ENCODE measurements at regions not wholly inside any gene's neighbourhood (a gene's known extent, or its start where the extent isn't known, plus 50 kb on each side); places are given as distances from the start of the nearest gene placed in this dataset.

DNA sequence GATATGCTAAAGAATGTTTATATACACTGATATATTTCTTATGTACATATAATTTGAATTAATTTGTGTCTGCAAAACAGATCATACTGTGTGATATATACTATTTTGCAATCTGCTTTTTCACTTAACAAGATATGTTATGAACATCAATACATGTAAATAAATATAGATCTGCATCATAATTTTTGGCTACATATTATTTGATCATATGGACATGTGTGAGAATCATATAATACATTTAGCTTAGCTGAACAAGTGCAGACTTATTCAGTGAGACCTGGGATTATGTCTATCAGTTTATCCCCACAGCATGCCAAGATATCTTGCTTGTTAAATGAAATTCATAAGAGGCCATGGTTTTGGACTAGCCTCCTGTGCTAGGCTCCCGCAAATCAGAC lies 474.3 kb downstream of the ARHGEF28 start:
- no peaks in the 10 kb centered on the region; the same call in 1 of the 2 replicates for H3K36me3 Mint-ChIP-seq (ENCODE audit: low read depth)
- DNase-seq = no peak
- H3K4me1 Mint-ChIP-seq (ENCODE audit: low read depth) = peaks cover 24% of the 10 kb centered on the region
- peaks cover 8% of the 10 kb centered on the region for H3K9me3 Mint-ChIP-seq
- H3K4me3 Mint-ChIP-seq = no peak overlapping the region
- TF ChIP-seq, protein P1, sequence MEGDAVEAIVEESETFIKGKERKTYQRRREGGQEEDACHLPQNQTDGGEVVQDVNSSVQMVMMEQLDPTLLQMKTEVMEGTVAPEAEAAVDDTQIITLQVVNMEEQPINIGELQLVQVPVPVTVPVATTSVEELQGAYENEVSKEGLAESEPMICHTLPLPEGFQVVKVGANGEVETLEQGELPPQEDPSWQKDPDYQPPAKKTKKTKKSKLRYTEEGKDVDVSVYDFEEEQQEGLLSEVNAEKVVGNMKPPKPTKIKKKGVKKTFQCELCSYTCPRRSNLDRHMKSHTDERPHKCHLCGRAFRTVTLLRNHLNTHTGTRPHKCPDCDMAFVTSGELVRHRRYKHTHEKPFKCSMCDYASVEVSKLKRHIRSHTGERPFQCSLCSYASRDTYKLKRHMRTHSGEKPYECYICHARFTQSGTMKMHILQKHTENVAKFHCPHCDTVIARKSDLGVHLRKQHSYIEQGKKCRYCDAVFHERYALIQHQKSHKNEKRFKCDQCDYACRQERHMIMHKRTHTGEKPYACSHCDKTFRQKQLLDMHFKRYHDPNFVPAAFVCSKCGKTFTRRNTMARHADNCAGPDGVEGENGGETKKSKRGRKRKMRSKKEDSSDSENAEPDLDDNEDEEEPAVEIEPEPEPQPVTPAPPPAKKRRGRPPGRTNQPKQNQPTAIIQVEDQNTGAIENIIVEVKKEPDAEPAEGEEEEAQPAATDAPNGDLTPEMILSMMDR (IDR thresholded peaks at IDR 0.05) = no peak
- peaks cover 5% of the 10 kb centered on the region; the same call in 1 of the 2 replicates for H3K27me3 Mint-ChIP-seq (ENCODE audit: insufficient read depth)
- H3K27ac Mint-ChIP-seq = no peak overlapping the region

DNA sequence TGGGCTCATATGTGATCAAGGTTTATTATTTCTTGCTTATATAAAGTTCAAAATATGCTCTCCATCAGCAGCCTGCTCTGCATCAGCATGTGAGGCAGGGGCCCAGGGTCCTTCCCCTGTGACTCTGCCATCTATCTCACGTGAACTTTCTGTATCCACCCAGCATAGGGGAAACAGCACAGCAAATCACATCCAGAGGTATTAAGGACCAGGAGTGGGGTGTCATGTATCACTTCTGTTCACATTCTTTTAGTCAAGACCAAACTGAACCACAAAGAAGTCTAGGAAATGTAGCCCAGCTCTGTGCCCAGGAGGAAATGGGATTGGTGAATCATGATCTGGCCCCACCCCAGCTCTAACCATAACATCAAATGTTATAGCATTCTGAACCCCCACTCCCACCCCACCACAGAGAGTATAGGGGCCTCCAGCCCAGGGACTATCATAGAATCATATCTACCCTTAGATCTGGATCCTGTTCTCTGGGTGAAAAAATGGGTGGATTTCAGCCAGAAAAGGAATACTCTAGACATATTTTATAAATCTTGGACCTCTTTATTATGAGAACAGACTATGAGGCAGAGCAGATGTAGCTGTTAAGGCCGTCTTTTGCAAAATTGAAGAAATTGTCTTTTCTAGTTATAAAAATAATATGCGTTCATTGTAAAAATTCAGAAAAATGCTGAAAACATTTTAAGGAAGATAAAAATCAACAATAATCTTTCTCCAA lies 473.7 kb downstream of the ARHGEF28 start:
- H3K4me1 Mint-ChIP-seq (ENCODE audit: low read depth) = peaks cover 30% of the 10 kb centered on the region
- no peak for DNase-seq
- H3K27ac Mint-ChIP-seq = no peak overlapping the region
- H3K9me3 Mint-ChIP-seq = peaks cover 8% of the 10 kb centered on the region
- H3K4me3 Mint-ChIP-seq = no peak overlapping the region
- peaks cover 5% of the 10 kb centered on the region; the same call in 1 of the 2 replicates for H3K27me3 Mint-ChIP-seq (ENCODE audit: insufficient read depth)
- TF ChIP-seq, protein P1 (IDR thresholded peaks at IDR 0.05) = no peak
- no peaks in the 10 kb centered on the region; the same call in 1 of the 2 replicates for H3K36me3 Mint-ChIP-seq (ENCODE audit: low read depth)

DNA sequence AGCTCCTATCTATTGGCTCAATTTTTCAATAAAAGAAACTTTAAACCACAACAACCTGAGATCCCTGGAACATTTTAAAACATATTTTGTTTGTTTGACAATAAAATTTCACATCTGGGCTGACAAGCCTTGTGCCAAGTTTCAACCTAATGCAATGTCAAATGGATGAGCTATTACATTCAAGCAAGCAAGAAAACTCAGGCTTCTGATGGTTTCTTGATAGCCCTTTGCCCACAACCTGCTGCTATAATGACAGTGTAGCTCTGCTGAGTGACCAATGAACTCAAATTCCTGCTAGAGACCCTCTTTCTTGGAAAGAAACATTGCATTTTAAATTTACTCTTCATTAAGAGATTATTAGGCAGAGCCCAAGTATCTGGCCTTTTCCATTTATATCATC lies 472.9 kb downstream of the ARHGEF28 start:
- no peak for DNase-seq
- TF ChIP-seq, protein P1 (IDR thresholded peaks at IDR 0.05) = no peak
- no peaks in the 10 kb centered on the region; the same call in 1 of the 2 replicates for H3K36me3 Mint-ChIP-seq (ENCODE audit: low read depth)
- H3K4me3 Mint-ChIP-seq = no peak overlapping the region
- peaks cover 8% of the 10 kb centered on the region for H3K9me3 Mint-ChIP-seq
- H3K4me1 Mint-ChIP-seq (ENCODE audit: low read depth) = peaks cover 31% of the 10 kb centered on the region
- H3K27me3 Mint-ChIP-seq (ENCODE audit: insufficient read depth) = 0 out of 2 replicates have a peak, but pooled peaks cover 3% of the 10 kb centered on the region
- H3K27ac Mint-ChIP-seq = no peak overlapping the region

DNA sequence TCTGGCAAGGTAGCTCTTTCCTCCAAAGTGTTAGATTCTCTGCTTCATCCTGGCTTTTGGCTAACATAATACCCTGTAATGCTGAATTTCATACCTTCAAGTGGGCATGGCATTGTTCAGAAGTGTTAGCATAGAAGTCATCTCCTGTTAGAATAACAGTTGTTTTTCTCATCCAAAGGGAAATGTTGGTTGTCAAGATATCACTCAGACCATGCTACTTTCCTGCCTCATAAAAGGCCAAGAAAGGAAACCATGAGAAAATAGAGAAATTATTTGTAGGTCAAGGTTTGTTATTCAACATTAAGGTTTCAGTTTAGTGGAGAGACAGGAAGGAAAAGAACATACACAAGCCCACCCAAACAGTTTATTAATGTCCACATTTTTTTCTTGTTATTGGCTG lies 472.5 kb downstream of the ARHGEF28 start:
- H3K27me3 Mint-ChIP-seq (ENCODE audit: insufficient read depth) = 0 out of 2 replicates have a peak, but pooled peaks cover 3% of the 10 kb centered on the region
- H3K9me3 Mint-ChIP-seq = peaks cover 8% of the 10 kb centered on the region
- no peak overlapping the region for H3K27ac Mint-ChIP-seq
- no peak overlapping the region for H3K4me3 Mint-ChIP-seq
- H3K36me3 Mint-ChIP-seq (ENCODE audit: low read depth) = no peaks in the 10 kb centered on the region; the same call in 1 of the 2 replicates
- H3K4me1 Mint-ChIP-seq (ENCODE audit: low read depth) = peaks cover 31% of the 10 kb centered on the region
- no peak for DNase-seq
- TF ChIP-seq, protein P1 (IDR thresholded peaks at IDR 0.05) = no peak

DNA sequence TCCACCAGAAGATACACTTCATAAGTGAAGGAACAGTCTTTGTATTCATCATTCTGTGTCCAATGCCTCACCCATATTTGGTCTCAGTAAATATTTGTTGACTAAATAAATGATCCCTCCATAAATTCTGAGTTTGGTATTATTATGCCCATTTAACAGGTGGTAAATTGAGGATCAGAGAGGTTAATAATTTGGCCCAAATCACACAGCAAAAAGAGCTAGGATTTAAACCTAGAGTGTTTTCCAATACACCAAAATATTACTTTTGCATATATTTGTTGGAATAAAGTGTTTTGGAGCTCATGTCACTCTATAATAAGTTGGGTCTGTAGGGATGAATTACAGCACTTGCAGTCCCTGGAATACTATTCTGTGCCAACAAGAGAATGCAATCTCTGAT lies 470.3 kb downstream of the ARHGEF28 start:
- Mint-ChIP-seq H3K9me3 (peaks cover 8% of the 10 kb centered on the region), H3K27me3 (ENCODE audit: insufficient read depth) (peaks cover 3% of the 10 kb centered on the region; the same call in 1 of the 2 replicates), H3K36me3 (ENCODE audit: low read depth) (no peaks in the 10 kb centered on the region; the same call in 1 of the 2 replicates), H3K4me1 (ENCODE audit: low read depth) (peaks cover 31% of the 10 kb centered on the region), H3K27ac (no peak overlapping the region), H3K4me3 (no peak overlapping the region)
- DNase-seq = no peak
- TF ChIP-seq, protein P1 (IDR thresholded peaks at IDR 0.05) = no peak
